Tibial nerve (tissue), 4 donors: ENCODE measurements at regions not wholly inside any gene's neighbourhood (a gene's known extent, or its start where the extent isn't known, plus 50 kb on each side); places are given as distances from the start of the nearest gene placed in this dataset.

ENCODE experiments used
- DNase-seq, 2 donors: peaks; one replicate each; pipeline ENCODE4 v3.0.0-alpha.2; 2019; ENCODE audit warnings: low spot score in 2 of 2
- H3K27ac ChIP-seq, 4 donors: fragments of 200-600 bp; sonication (generic) in 3 of 4; one replicate each; pipeline ENCODE4 v1.5.1; 2017 to 2019; ENCODE audit warnings: mild to moderate bottlenecking in 1 of 4
- H3K27me3 ChIP-seq, 2 donors: fragments of 200-600 bp; sonication (generic) in 1 of 2; one replicate each; pipeline versions ENCODE4 v1.5.1 to v1.6.0; 2017 to 2019
- H3K36me3 ChIP-seq, 3 donors: fragments of 200-600 bp; sonication (generic); one replicate each; pipeline ENCODE4 v1.5.1; 2018 to 2019
- H3K4me1 ChIP-seq, 4 donors: fragments of 200-600 bp; sonication (generic) in 3 of 4; one replicate each; pipeline ENCODE4 v1.5.1; 2017 to 2019
- H3K4me3 ChIP-seq, 4 donors: fragments of 200-600 bp; sonication (generic) in 3 of 4; one replicate each; pipeline ENCODE4 v1.5.1; 2017 to 2019; ENCODE audit warnings: mild to moderate bottlenecking in 1 of 4, moderate library complexity in 1 of 4
- H3K9me3 ChIP-seq, 4 donors: fragments of 200-600 bp; sonication (generic) in 3 of 4; one replicate each; pipeline ENCODE4 v1.5.1; 2017 to 2019
- EP300 ChIP-seq, 2 donors: sonication (generic); formaldehyde crosslinking; IDR thresholded peaks; one replicate each; pipeline ENCODE4 v1.6.1; 2017; ENCODE audit warnings: antibody characterized with exemption in 2 of 2, mild to moderate bottlenecking in 1 of 2
- POLR2A ChIP-seq, 2 donors: fragments of 450-650 bp; IDR thresholded peaks; one replicate each; pipeline ENCODE4 v1.6.1; 2017; ENCODE audit warnings: antibody characterized with exemption in 2 of 2, mild to moderate bottlenecking in 2 of 2, moderate library complexity in 2 of 2
- WGBS, 2 donors: methylation state at CpG; one replicate each; pipeline ENCODE4 v1.1.5; 2018; 5-methylcytosine and 5-hydroxymethylcytosine counted together
- TF ChIP-seq, protein P1 (sequence below), 5 experiments: fragments of 200-600 bp in 3 of 5; fragments of 450-650 bp in 2 of 5; sonication (generic) in 3 of 5; IDR thresholded peaks; one replicate each; pipeline ENCODE4 v1.5.1; 2016 to 2019; ENCODE audit warnings: antibody characterized with exemption in 5 of 5, mild to moderate bottlenecking in 3 of 5, moderate library complexity in 2 of 5

DNA sequence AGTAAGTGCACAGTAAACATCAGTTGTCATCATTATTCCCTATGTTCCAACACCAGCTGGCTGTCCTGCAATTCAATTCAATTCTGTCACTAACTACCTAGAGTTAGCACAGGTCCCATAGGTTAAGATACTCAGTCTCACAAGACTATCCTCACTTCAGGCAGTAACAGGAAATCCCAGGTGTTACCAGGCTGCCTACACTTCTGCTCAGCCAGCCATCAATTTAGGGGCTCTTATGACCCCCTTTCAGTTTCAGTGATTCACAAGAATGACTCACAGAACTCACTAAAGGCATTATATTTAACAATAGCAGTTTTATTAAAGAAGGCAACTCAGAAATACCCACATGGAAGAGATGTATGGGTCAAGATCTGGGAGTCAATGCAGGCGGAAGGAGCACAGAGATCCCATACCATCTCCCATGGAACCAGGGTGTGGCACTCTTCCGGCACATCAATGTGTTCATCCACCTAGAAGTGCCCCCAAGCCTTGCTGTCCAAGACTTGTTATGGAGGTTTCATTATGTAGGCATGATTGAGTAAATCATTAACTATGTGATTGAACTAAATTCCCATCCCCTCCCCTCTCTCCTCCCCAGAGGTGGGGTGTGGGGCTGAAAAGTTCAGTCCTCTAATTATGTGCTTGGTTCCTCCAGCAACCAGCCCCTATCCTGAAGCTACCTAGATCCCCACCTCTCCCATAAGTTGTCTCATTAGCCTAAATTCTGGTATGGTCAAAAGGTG, 120.8 kb upstream of the WSCD2 start:
- no peak for DNase-seq
- no peaks in the 10 kb centered on the region for H3K27me3 ChIP-seq
- H3K4me3 ChIP-seq, result no peak overlapping the region
- no peak overlapping the region for H3K27ac ChIP-seq
- no peaks in the 10 kb centered on the region for H3K4me1 ChIP-seq
- 79 to 86% methylated on average over 2 of the region's 2 CpGs for WGBS, 2 donors
- H3K36me3 ChIP-seq, result no peaks in the 10 kb centered on the region
- H3K9me3 ChIP-seq, result no peaks in the 10 kb centered on the region
- TF ChIP-seq POLR2A (IDR thresholded peaks at IDR 0.05) (no peak), EP300 (IDR thresholded peaks at IDR 0.05) (no peak)
- TF ChIP-seq, protein P1, sequence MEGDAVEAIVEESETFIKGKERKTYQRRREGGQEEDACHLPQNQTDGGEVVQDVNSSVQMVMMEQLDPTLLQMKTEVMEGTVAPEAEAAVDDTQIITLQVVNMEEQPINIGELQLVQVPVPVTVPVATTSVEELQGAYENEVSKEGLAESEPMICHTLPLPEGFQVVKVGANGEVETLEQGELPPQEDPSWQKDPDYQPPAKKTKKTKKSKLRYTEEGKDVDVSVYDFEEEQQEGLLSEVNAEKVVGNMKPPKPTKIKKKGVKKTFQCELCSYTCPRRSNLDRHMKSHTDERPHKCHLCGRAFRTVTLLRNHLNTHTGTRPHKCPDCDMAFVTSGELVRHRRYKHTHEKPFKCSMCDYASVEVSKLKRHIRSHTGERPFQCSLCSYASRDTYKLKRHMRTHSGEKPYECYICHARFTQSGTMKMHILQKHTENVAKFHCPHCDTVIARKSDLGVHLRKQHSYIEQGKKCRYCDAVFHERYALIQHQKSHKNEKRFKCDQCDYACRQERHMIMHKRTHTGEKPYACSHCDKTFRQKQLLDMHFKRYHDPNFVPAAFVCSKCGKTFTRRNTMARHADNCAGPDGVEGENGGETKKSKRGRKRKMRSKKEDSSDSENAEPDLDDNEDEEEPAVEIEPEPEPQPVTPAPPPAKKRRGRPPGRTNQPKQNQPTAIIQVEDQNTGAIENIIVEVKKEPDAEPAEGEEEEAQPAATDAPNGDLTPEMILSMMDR (IDR thresholded peaks at IDR 0.05), result no peak

DNA sequence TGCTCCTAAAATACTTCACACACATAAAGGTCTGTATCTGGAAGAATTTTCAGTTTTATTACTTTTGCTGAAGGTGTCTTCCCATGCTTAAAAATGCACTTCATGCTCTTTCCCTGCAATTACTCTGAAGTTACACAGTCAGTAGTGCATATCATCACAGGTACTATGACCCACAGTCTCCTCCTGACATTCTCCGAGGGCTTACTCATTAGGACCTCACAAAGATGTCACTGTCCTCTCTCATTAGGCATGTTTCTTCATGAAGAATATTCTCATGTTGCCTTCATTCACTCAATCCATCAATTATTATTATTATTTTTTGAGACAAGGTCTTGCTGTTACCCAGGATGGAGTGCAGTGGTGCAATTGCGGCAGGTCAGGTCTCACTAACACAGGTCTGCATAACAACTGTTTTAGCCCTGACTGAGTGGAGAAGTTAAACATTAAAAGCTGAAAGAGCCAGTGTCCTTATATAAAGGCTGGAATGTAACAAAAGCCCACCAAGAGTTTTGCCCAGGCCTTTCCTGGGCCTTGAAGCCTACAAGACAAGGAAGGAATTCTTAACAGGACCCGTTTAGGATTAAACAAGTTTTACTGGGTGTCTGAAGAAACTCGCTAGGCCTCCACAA, 119.5 kb upstream of the WSCD2 start:
- no peak overlapping the region for H3K27ac ChIP-seq
- TF ChIP-seq EP300 (IDR thresholded peaks at IDR 0.05) (no peak), POLR2A (IDR thresholded peaks at IDR 0.05) (no peak)
- TF ChIP-seq, protein P1 (IDR thresholded peaks at IDR 0.05), result no peak
- DNase-seq, result no peak
- WGBS, 2 donors, result 23 to 29% methylated on average over 4 of the region's 4 CpGs
- no peaks in the 10 kb centered on the region for H3K4me1 ChIP-seq
- no peaks in the 10 kb centered on the region for H3K9me3 ChIP-seq
- no peak overlapping the region for H3K4me3 ChIP-seq
- H3K36me3 ChIP-seq, result no peaks in the 10 kb centered on the region
- H3K27me3 ChIP-seq, result no peaks in the 10 kb centered on the region

DNA sequence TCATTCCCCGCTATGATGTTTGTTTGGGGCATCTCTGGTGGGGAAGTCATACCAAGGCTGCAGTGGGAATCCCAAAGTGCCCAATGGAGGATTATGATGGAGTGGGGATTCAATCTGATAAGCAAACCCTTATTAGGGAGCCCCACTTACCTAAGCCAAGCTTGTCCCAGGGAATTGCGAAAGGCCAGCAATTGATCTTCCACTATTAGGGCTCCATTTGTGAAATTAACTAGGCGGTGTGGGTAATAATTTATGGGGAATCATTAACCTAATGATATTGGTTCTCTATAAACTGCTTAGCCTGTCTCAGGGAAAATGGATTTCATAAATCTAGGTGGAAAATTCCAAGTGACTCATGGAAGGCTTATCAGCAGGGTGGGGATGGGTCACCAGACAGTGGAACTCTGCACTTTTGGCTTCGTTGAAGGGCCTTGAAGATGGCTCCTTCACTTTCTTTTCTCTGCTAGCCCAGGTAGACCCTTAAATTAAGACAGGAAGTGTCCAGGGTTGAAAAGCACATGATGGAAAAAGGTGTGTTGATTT, 113.0 kb upstream of the WSCD2 start:
- Histone ChIP-seq H3K9me3 (no peaks in the 10 kb centered on the region), H3K27me3 (no peaks in the 10 kb centered on the region), H3K27ac (no peak overlapping the region), H3K4me1 (no peaks in the 10 kb centered on the region), H3K4me3 (no peak overlapping the region), H3K36me3 (no peaks in the 10 kb centered on the region)
- no peak for TF ChIP-seq POLR2A (IDR thresholded peaks at IDR 0.05)
- no peak for TF ChIP-seq EP300 (IDR thresholded peaks at IDR 0.05)
- TF ChIP-seq, protein P1 (IDR thresholded peaks at IDR 0.05), result no peak
- 87 to 92% methylated on average over 4 of the region's 4 CpGs for WGBS, 2 donors
- no peak for DNase-seq

DNA sequence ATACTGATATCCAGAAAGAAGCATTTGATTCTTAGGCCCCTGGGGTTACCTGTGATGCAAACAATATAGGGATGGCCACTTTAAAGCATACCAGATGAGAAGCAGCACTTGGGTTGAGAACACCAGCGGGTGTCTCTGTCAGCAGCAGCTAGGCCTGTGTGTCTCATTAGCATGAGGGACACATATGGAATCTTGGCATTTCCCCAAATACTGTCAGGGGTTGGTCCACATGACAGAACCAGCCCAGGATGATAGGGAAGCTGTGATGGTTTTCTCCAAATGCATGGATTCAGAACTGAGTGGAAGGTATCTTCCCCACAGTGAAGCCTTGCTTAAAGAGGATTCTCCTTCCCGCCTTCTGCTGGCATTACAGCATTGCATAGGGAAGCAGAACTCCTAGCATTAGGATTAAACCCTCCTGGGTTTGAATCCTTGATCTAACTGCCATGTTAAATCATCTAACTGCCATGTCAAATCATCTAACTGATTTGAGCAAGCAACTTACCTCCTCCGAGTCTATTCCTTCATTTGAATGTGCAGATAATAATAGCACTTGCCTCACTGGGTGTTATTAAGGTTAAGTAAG, 111.5 kb upstream of the WSCD2 start:
- peaks cover 0 to 4% (median 0%) of the 10 kb centered on the region in 4 donors for H3K9me3 ChIP-seq
- 59 to 71% methylated on average over 3 of the region's 3 CpGs for WGBS, 2 donors
- no peaks in the 10 kb centered on the region for H3K27me3 ChIP-seq
- H3K4me1 ChIP-seq, result no peaks in the 10 kb centered on the region
- no peak overlapping the region for H3K27ac ChIP-seq
- no peaks in the 10 kb centered on the region for H3K36me3 ChIP-seq
- no peak overlapping the region for H3K4me3 ChIP-seq
- TF ChIP-seq EP300 (IDR thresholded peaks at IDR 0.05), result no peak
- TF ChIP-seq POLR2A (IDR thresholded peaks at IDR 0.05), result no peak
- TF ChIP-seq, protein P1 (IDR thresholded peaks at IDR 0.05), result no peak
- no peak for DNase-seq

DNA sequence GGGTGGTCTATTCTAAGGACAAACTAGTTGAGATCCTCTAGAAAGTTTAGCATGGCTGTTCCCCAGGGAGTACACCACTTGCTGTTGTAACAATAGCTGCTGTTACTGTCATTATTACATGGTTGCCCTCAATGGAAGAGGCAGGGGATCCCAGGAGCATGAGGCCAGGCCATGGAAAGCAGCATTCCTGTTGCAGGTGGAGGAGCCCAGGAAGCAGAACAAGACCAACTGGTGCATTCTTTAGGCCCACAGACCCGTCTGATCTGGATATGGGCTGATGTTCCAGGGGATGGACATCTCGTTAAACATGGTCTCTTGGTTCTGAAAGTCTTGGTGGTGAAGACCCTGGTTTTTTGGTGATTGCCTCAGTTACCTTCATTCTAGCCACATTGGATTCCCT, 109.2 kb upstream of the WSCD2 start:
- Histone ChIP-seq H3K4me1 (no peaks in the 10 kb centered on the region), H3K9me3 (peaks cover 0 to 4% (median 0%) of the 10 kb centered on the region in 4 donors), H3K4me3 (no peak overlapping the region), H3K36me3 (no peaks in the 10 kb centered on the region), H3K27me3 (no peaks in the 10 kb centered on the region), H3K27ac (no peak overlapping the region)
- no peak for TF ChIP-seq EP300 (IDR thresholded peaks at IDR 0.05)
- TF ChIP-seq, protein P1 (IDR thresholded peaks at IDR 0.05), result no peak
- TF ChIP-seq POLR2A (IDR thresholded peaks at IDR 0.05), result no peak
- 53 to 60% methylated on average over 2 of the region's 2 CpGs for WGBS, 2 donors
- DNase-seq, result no peak
